H7 (cell line): ENCODE measurements at regions not wholly inside any gene's neighbourhood (a gene's known extent, or its start where the extent isn't known, plus 50 kb on each side); places are given as distances from the start of the nearest gene placed in this dataset.

Source experiments
- DNase-seq: peaks from one replicate; pipeline ENCODE4 v3.0.0; 2012
- H3K27me3 ChIP-seq: 2 replicates; pipeline ENCODE4 v1.6.0; 2011; ENCODE audit warnings: mild to moderate bottlenecking, low read length; ENCODE audit not compliant: control insufficient read depth, insufficient read depth
- H3K36me3 ChIP-seq: replicated peaks from 2 replicates; pipeline ENCODE4 v1.5.1; 2011; ENCODE audit warnings: low read length; ENCODE audit not compliant: control insufficient read depth, insufficient read depth
- H3K4me3 ChIP-seq: 2 replicates; pipeline ENCODE4 v1.5.1; 2011; ENCODE audit warnings: low read depth, mild to moderate bottlenecking, control low read depth, low read length, moderate library complexity; ENCODE audit not compliant: insufficient read depth

- Histone ChIP-seq H3K36me3 (no peaks in the 10 kb centered on the region), H3K27me3 (no peaks in the 10 kb centered on the region), H3K4me3 (no peak overlapping the region)
- no peak for DNase-seq
These were observed 1072.4 kb upstream of the CDH6 start for GRCh38 chr5:30121043-30121442.

DNA sequence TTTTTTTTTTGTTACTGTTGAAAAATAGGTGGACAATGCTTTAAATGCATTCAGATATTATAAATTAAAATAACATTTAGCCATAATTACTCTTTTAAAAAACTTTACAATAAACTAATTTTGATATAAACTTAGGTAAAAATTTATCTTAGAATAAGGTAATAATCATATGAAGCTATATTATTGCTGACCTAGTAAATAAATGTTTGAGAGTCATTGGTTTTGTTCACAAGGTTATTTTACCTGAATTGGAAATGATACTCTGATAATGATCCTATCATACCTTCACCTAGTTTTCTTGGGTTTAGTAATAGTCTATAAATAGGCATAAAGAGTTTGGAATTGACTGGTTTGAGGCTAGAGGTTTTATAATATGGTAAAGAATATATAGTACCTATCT lies 1076.4 kb upstream of the CDH6 start:
- DNase-seq: no peak
- H3K27me3 ChIP-seq: no peaks in the 10 kb centered on the region
- H3K4me3 ChIP-seq: no peak overlapping the region
- H3K36me3 ChIP-seq: no peaks in the 10 kb centered on the region

- H3K27me3 ChIP-seq: no peaks in the 10 kb centered on the region
- no peak overlapping the region for H3K4me3 ChIP-seq
- no peaks in the 10 kb centered on the region for H3K36me3 ChIP-seq
- no peak for DNase-seq
These were observed 1079.9 kb upstream of the CDH6 start for GRCh38 chr5:30113542-30113941.

- H3K27me3 ChIP-seq: no peaks in the 10 kb centered on the region
- no peak overlapping the region for H3K4me3 ChIP-seq
- no peak for DNase-seq
- no peaks in the 10 kb centered on the region for H3K36me3 ChIP-seq
These were observed 1080.6 kb upstream of the CDH6 start for GRCh38 chr5:30112867-30113266.

DNA sequence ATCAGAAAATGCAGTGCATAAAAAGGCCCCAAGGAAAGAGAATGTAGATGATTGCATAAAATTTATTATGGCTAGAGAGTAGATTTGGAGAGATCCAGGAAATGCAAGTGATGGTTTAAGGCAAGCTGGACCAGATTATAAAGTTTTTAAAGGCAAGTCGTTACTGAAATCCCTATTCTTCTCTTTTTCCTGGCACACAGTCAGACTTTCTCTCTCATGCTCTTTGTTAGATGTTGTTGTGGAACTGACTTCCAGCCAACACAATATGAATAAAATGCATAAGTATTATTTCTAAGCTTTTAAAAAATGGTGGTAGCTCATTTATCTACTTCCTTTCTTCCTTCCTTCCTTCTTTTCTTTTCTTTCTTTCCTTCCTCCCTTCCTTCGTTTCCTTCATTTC lies 1085.4 kb upstream of the CDH6 start:
- Histone ChIP-seq H3K36me3 (no peaks in the 10 kb centered on the region), H3K27me3 (no peaks in the 10 kb centered on the region), H3K4me3 (no peak overlapping the region)
- DNase-seq: no peak

DNA sequence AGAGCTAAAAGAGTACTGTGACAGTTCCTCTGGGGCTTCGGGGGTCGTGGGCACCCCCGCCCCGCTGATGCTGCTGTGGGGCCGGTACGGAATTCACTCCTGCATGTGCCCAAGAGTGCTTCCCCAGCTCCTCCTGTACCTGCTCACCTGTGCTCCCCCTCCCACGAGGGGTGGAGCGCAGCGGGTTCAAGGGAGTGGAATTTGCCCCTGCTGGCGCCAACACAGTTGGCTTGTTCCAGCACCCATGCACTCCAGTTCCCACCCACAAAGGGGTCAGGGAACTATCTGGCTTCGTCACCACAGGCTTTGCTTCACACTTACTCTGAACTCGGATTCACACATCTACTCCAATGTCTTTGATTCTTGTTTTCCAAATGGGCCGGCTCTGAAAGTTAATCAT lies 1086.9 kb upstream of the CDH6 start:
- DNase-seq: no peak
- H3K36me3 ChIP-seq: no peaks in the 10 kb centered on the region
- H3K27me3 ChIP-seq: no peaks in the 10 kb centered on the region
- H3K4me3 ChIP-seq: no peak overlapping the region

GRCh38 chr5:30104872-30105596 lies 1088.5 kb upstream of the CDH6 start:
- Histone ChIP-seq H3K4me3 (no peak overlapping the region), H3K27me3 (no peaks in the 10 kb centered on the region), H3K36me3 (no peaks in the 10 kb centered on the region)
- no peak for DNase-seq

DNA sequence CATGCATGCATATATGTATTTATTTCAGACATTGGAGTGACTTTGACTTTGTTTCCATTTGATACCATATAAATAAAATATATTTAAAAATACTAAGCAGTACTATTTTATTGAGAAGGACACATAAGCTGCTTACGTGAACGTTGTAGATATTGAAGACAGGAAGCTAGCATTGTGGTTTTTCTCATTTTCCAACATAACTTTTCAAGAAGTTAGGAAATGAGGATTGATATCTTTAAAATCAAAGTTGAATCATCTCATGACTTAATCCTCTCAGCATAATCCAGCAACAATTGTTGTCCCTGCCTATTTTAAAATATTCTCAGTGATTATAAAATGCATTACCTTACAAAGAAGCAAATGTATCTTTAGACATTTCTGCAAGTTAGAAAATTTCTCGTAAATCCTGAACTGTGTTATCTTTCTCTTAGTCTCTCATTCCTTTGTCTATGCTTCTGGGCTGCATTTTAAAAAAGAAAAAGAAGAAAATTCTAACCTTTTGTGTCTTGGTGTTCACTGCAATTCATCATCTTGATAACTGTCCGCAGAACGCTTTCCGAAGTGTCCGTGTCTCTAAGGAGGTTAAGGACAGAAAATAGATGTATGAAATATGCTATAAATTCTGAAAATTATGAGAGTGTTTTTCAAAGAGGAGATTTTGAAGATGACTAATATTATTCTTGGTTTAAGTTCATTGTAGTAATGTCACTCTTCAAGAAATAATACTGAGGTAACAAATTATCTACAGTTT lies 1089.9 kb upstream of the CDH6 start:
- Histone ChIP-seq H3K27me3 (no peaks in the 10 kb centered on the region), H3K36me3 (no peaks in the 10 kb centered on the region), H3K4me3 (no peak overlapping the region)
- DNase-seq: no peak

DNA sequence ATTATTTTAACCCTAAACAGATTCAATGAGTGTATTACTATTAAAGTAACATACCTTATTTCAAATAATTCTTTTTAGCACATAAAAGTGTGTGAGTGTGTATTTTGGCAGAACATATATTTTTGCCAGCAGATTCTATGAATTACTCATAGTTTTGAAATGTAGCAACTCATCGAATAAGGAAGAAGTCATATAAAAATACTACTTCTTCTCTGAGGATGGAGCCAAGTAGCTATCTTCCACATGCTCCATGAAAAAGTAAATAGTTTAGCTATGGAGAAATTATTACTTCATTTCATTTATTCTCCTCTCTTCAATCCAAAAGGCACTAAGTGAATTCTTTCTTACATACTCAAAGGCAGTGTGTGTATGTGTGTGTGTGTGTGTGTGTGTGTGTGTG lies 1090.4 kb upstream of the CDH6 start:
- H3K27me3 ChIP-seq: no peaks in the 10 kb centered on the region
- no peak overlapping the region for H3K4me3 ChIP-seq
- H3K36me3 ChIP-seq: no peaks in the 10 kb centered on the region
- no peak for DNase-seq

DNA sequence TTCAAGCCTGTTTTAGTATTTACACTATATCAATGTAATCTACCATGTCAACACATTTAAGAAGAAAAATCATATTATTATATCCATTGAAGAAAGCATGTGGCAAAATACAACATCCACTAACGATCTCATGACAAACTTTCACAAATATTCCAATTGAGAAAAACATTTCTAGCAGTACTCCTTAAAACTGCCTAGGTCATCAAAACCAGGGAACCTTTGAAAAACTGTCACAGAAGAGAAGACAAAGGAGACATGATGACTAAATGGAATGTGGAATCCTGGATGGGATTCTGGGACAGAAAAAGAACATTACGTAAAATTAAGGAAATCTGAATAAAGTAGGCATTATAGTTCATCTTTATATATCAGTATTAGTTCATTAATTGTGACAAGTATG lies 1091.3 kb upstream of the CDH6 start:
- no peaks in the 10 kb centered on the region for H3K36me3 ChIP-seq
- no peaks in the 10 kb centered on the region for H3K27me3 ChIP-seq
- no peak overlapping the region for H3K4me3 ChIP-seq
- no peak for DNase-seq

GRCh38 chr5:30100929-30101328 lies 1092.6 kb upstream of the CDH6 start:
- no peak for DNase-seq
- H3K4me3 ChIP-seq: no peak overlapping the region
- no peaks in the 10 kb centered on the region for H3K36me3 ChIP-seq
- no peaks in the 10 kb centered on the region for H3K27me3 ChIP-seq

DNA sequence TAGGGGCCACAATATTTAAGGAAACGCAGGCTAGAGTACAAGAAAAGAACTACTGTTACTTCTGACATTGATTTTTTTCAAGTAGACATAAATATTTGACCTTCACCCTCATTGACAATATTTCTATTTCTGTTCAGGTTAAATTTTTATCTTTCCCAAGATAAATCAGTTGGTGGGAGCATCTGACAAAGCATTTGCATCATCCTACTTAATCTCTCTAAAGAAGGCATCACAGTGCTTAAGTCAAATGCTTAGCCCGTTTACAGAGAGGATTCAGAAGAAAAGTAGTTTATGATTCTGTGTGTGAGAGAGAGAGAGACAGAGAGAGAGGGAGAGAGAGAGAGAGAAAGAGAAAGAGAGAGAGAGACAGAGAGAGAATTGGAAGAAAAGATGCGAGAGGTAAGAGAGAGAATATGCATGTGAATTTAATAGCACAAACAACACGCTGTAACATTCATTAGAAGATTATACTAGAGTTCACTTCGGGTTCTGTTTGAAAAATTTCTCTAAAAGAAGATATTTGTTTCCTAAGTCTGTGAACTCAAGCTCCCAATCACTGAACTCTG lies 1093.3 kb upstream of the CDH6 start:
- Histone ChIP-seq H3K36me3 (no peaks in the 10 kb centered on the region), H3K4me3 (no peak overlapping the region), H3K27me3 (no peaks in the 10 kb centered on the region)
- no peak for DNase-seq

DNA sequence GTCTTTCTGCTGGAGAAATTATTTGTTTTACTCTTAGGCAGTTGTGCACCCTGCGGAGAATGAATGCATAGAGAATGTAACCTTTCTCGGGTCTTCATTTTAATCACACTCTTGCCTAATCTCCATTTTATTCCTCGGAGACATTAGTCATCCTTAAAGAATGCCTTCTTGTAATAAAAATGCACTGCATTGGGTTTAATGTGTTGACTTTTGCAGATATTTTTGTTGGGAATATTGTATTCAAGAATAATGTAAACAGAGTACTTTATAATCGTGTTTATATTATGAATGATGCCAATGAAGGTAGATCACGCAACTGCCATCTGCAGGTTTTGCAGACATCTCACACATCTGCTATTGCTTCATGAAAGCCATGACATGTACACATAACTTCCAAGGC lies 1093.9 kb upstream of the CDH6 start:
- DNase-seq: no peak

DNA sequence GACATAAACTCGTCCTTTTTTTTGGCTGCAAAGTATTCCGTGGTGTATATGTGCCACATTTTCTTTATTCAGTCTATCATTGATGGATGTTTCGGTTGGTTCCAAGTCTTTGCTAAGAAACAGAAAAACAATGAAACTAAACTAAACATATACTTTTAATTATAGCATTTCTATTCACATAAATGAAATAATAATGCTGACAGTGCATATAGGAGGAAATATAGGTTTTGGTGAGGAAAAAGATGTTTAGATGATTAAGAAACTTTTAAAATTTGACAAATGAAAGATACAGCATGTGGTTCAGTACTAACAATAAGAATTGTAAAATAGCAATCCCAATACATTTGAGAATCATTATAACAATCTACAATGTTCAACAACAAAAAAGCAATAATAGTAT lies 1094.5 kb upstream of the CDH6 start:
- no peak for DNase-seq
- Histone ChIP-seq H3K36me3 (no peaks in the 10 kb centered on the region), H3K4me3 (no peak overlapping the region), H3K27me3 (no peaks in the 10 kb centered on the region)

More for the DNA sequence above, 1093.9 kb upstream of the CDH6 start:
- Histone ChIP-seq H3K27me3 (no peaks in the 10 kb centered on the region), H3K4me3 (no peak overlapping the region), H3K36me3 (no peaks in the 10 kb centered on the region)

GRCh38 chr5:30092548-30092947 lies 1100.9 kb upstream of the CDH6 start:
- no peak for DNase-seq
- Histone ChIP-seq H3K4me3 (no peak overlapping the region), H3K27me3 (no peaks in the 10 kb centered on the region), H3K36me3 (no peaks in the 10 kb centered on the region)
